ENCODE measurements at regions not wholly inside any gene's neighbourhood (a gene's known extent, or its start where the extent isn't known, plus 50 kb on each side); places are given as distances from the start of the nearest gene placed in this dataset.

GRCh38 chr3:168427156-168427555 is 331.4 kb upstream of the GOLIM4 start:
- TF ChIP-seq POLR2AphosphoS5 (IDR thresholded peaks at IDR 0.05; ENCODE audit: low read depth, low read length) (no peak), POLR2A (IDR thresholded peaks at IDR 0.05; ENCODE audit: low read depth, low read length) (no peak)
